H1 (cell line): ENCODE measurements at regions not wholly inside any gene's neighbourhood (a gene's known extent, or its start where the extent isn't known, plus 50 kb on each side); places are given as distances from the start of the nearest gene placed in this dataset.

Source experiments
- ATF2 ChIP-seq: IDR thresholded peaks from 2 replicates; pipeline ENCODE4 v1.6.1; 2012; ENCODE audit warnings: low read length, inconsistent platforms
- CTCF ChIP-seq, 3 experiments: IDR thresholded peaks; 1 replicate in 2 of 3; 2 replicates in 1 of 3; pipeline versions ENCODE4 v1.5.1 to v1.6.1; 2011; ENCODE audit warnings: low read length in 3 of 3, mild to moderate bottlenecking in 3 of 3, inconsistent platforms in 2 of 3, low read depth in 1 of 3, moderate library complexity in 1 of 3; ENCODE audit not compliant: insufficient read depth in 1 of 3; ENCODE audit errors: control extremely low read depth in 1 of 3
- EZH2 ChIP-seq: fragments of 200-600 bp; sonication (generic); IDR thresholded peaks from 2 replicates; pipeline ENCODE4 v1.7.1; 2012; ENCODE audit warnings: low read depth, mild to moderate bottlenecking, moderate library complexity, low read length, inconsistent platforms; ENCODE audit not compliant: severe bottlenecking
- NRF1 ChIP-seq: IDR thresholded peaks from 2 replicates; pipeline ENCODE4 v1.6.1; 2011; ENCODE audit warnings: mild to moderate bottlenecking, low read depth, low read length, improper control_type of control experiment
- POLR2A ChIP-seq, 2 experiments: IDR thresholded peaks; 1 replicate in 1 of 2; 2 replicates in 1 of 2; pipeline ENCODE4 v1.6.1; 2011; ENCODE audit warnings: low read depth in 2 of 2, low read length in 2 of 2, mild to moderate bottlenecking in 2 of 2; ENCODE audit errors: control extremely low read depth in 1 of 2
- RAD21 ChIP-seq, 2 experiments: IDR thresholded peaks in 1 of 2; conservative IDR thresholded peaks in 1 of 2; 2 replicates each; pipeline ENCODE4 v1.6.1; 2011; ENCODE audit warnings: low read depth in 2 of 2, low read length in 2 of 2, improper control_type of control experiment in 1 of 2, inconsistent platforms in 1 of 2, mild to moderate bottlenecking in 1 of 2, moderate library complexity in 1 of 2
- RBBP5 ChIP-seq: IDR thresholded peaks from 2 replicates; pipeline ENCODE4 v1.7.1; 2012; ENCODE audit warnings: low read depth, mild to moderate bottlenecking, inconsistent platforms, low read length, moderate library complexity, borderline replicate concordance
- SIN3A ChIP-seq, 2 experiments: IDR thresholded peaks in 1 of 2; conservative IDR thresholded peaks in 1 of 2; 2 replicates each; pipeline ENCODE4 v1.6.1; 2011 to 2012; ENCODE audit warnings: low read length in 2 of 2, improper control_type of control experiment in 1 of 2, low read depth in 1 of 2, mild to moderate bottlenecking in 1 of 2
- TAF1 ChIP-seq: IDR thresholded peaks from 2 replicates; pipeline ENCODE4 v1.6.1; 2011; ENCODE audit warnings: mild to moderate bottlenecking, low read depth, low read length
- USF2 ChIP-seq: IDR thresholded peaks from 2 replicates; pipeline ENCODE4 v1.6.1; 2011; ENCODE audit warnings: low read length, improper control_type of control experiment
- ZNF274 ChIP-seq: IDR thresholded peaks from 2 replicates; pipeline ENCODE4 v1.7.0; 2012; ENCODE audit warnings: low read length, borderline replicate concordance; ENCODE audit errors: extremely low read depth

- no peak for TF ChIP-seq CTCF (IDR thresholded peaks at IDR 0.05; ENCODE audit: control extremely low read depth in 1 of 3, insufficient read depth in 1 of 3, low read depth in 1 of 3, low read length in 3 of 3)
- no peak for TF ChIP-seq EZH2
- no peak for TF ChIP-seq POLR2A (IDR thresholded peaks at IDR 0.05; ENCODE audit: control extremely low read depth in 1 of 2, low read depth in 2 of 2, low read length in 2 of 2)
- TF ChIP-seq ZNF274 = no peak
- TF ChIP-seq RBBP5 = no peak
- no peak for TF ChIP-seq SIN3A (conservative IDR thresholded peaks at IDR 0.05 in 1 of 2, IDR thresholded peaks at IDR 0.05 in 1 of 2; ENCODE audit: low read depth in 1 of 2, low read length in 2 of 2)
- no peak for TF ChIP-seq ATF2
- TF ChIP-seq NRF1 = no peak
- TF ChIP-seq RAD21 (IDR thresholded peaks at IDR 0.05 in 1 of 2, conservative IDR thresholded peaks at IDR 0.05 in 1 of 2; ENCODE audit: low read depth in 2 of 2, low read length in 2 of 2) = no peak
- TF ChIP-seq TAF1 = no peak
- no peak for TF ChIP-seq USF2
Observed at GRCh38 chr4:150012851-150013360, 65.3 kb upstream of the DCLK2 start.
